Gastroesophageal sphincter (tissue), 4 donors: ENCODE measurements at regions not wholly inside any gene's neighbourhood (a gene's known extent, or its start where the extent isn't known, plus 50 kb on each side); places are given as distances from the start of the nearest gene placed in this dataset.
"Not testable (repeated sequence)": the region's sequence is repeated elsewhere in the genome, so short reads cannot be mapped to it uniquely, and the experiment has no call there.

ENCODE experiments used
- ATAC-seq: fragments of 150-250 bp; one replicate; pipeline ENCODE4 v1.9.1; 2016; ENCODE audit warnings: mild to moderate bottlenecking, moderate library complexity
- H3K27ac ChIP-seq, 4 donors: fragments of 200-600 bp; sonication (generic) in 3 of 4; 1 replicate in 3 of 4; 2 replicates in 1 of 4; pipeline ENCODE4 v1.5.1; 2016 to 2019
- H3K27me3 ChIP-seq: fragments of 200-600 bp; sonication (generic); one replicate; pipeline ENCODE4 v1.5.1; 2019
- H3K36me3 ChIP-seq, 2 donors: fragments of 200-600 bp; sonication (generic); one replicate each; pipeline ENCODE4 v1.5.1; 2019; ENCODE audit warnings: control low read depth in 1 of 2
- H3K4me1 ChIP-seq, 3 donors: fragments of 200-600 bp; sonication (generic); 1 replicate in 2 of 3; 2 replicates in 1 of 3; pipeline ENCODE4 v1.5.1; 2016 to 2019; ENCODE audit warnings: control low read depth in 2 of 3
- H3K4me3 ChIP-seq, 2 donors: fragments of 200-600 bp; sonication (generic); one replicate each; pipeline ENCODE4 v1.5.1; 2019; ENCODE audit warnings: mild to moderate bottlenecking in 1 of 2, moderate library complexity in 1 of 2
- H3K9me3 ChIP-seq, 3 donors: fragments of 200-600 bp; sonication (generic); one replicate each; pipeline ENCODE4 v1.5.1; 2017 to 2019; ENCODE audit warnings: control low read depth in 2 of 3
- EP300 ChIP-seq: sonication (generic); formaldehyde crosslinking; IDR thresholded peaks from one replicate; pipeline ENCODE4 v1.6.1; 2017; ENCODE audit warnings: antibody characterized with exemption, mild to moderate bottlenecking
- POLR2A ChIP-seq, 2 donors: fragments of 450-650 bp; IDR thresholded peaks; one replicate each; pipeline ENCODE4 v1.6.1; 2017; ENCODE audit warnings: antibody characterized with exemption in 2 of 2, mild to moderate bottlenecking in 2 of 2, moderate library complexity in 1 of 2
- POLR2AphosphoS5 ChIP-seq: sonication (generic); formaldehyde crosslinking; IDR thresholded peaks from one replicate; pipeline ENCODE4 v1.6.1; 2017; ENCODE audit warnings: antibody characterized with exemption
- WGBS, 2 donors: methylation state at CpG; one replicate each; pipeline ENCODE4 v1.1.5; 2018; ENCODE audit warnings: low coverage in 1 of 2; 5-methylcytosine and 5-hydroxymethylcytosine counted together
- TF ChIP-seq, protein P1 (sequence below), 4 experiments: fragments of 200-600 bp in 2 of 4; fragments of 450-650 bp in 2 of 4; sonication (generic) in 1 of 4; IDR thresholded peaks; one replicate each; pipeline ENCODE4 v1.5.1; 2017 to 2019; ENCODE audit warnings: antibody characterized with exemption in 4 of 4, mild to moderate bottlenecking in 2 of 4, moderate library complexity in 2 of 4

DNA sequence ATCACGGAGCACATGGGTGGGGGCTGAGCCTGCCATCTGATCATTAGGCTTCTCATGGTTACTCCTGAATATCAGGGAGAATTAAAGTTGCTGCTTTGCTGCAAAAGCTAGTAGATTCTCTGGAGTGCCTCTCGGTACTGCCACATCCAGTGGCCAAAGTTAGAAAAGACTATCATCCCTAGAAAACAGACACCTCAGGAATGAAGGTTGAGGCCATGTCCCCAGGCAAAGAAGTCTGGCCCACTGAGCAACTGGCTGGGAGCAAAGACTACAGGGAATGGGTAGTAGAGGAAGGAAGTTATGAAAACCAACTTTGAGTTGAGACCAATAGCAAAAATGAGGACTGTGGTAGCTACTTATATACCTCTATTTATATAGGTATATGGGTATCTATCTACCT lies 258.7 kb downstream of the EFCAB11 start:
- TF ChIP-seq POLR2A (IDR thresholded peaks at IDR 0.05): no peak
- TF ChIP-seq, protein P1, sequence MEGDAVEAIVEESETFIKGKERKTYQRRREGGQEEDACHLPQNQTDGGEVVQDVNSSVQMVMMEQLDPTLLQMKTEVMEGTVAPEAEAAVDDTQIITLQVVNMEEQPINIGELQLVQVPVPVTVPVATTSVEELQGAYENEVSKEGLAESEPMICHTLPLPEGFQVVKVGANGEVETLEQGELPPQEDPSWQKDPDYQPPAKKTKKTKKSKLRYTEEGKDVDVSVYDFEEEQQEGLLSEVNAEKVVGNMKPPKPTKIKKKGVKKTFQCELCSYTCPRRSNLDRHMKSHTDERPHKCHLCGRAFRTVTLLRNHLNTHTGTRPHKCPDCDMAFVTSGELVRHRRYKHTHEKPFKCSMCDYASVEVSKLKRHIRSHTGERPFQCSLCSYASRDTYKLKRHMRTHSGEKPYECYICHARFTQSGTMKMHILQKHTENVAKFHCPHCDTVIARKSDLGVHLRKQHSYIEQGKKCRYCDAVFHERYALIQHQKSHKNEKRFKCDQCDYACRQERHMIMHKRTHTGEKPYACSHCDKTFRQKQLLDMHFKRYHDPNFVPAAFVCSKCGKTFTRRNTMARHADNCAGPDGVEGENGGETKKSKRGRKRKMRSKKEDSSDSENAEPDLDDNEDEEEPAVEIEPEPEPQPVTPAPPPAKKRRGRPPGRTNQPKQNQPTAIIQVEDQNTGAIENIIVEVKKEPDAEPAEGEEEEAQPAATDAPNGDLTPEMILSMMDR (IDR thresholded peaks at IDR 0.05): no peak
- TF ChIP-seq POLR2AphosphoS5: no peak
- no peak for TF ChIP-seq EP300
- 38 to 71% methylated on average over 2 of the region's 2 CpGs for WGBS, 2 donors
- H3K36me3 ChIP-seq: no peaks in the 10 kb centered on the region
- H3K9me3 ChIP-seq: no peaks in the 10 kb centered on the region
- H3K4me3 ChIP-seq: no peak overlapping the region
- H3K4me1 ChIP-seq: peaks cover 0 to 9% (median 0%) of the 10 kb centered on the region in 3 donors
- no peaks in the 10 kb centered on the region for H3K27me3 ChIP-seq
- peak overlapping the region in 1 of 4 donors; percentile 18 for H3K27ac ChIP-seq
- no peak for ATAC-seq

DNA sequence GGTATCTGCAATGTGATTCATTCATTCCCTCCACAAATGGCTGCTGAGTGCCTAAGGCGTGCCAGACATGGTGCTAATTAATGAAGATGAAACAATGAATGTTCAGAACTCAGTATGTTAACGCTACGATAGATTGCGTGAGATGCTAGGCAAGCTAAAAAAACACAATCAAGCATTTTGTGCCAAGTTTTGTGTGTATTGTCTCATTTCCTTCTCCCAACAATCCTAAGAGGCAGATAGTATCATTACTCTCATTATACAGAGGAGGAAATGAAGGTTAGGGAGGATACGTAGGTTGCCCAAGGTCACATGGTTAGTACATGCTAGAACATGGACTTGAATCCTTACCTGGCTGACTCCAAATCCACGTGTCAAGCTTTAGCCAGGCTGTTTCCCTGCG lies 264.4 kb downstream of the EFCAB11 start:
- no peak overlapping the region for H3K27ac ChIP-seq

DNA sequence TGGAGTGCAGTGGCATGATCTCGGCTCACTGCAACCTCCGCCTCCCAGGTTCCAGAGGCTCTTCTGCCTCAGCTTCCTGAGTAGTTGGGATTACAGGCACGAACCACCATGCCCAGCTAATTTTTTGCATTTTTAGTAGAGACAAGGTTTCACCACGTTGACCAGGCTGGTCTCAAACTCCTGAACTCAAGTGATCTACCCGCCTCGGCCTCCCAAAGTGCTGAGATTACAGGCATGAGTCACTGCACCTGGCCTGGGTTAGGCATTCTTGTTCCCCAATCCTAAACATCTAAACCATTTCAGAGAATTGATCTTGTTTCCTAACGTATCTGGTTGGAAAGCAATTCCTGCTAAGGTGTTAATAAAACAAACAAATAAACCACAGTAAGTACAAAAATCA lies 264.8 kb downstream of the EFCAB11 start:
- not testable (repeated sequence) for H3K9me3 ChIP-seq, H3K27ac ChIP-seq, H3K36me3 ChIP-seq, H3K27me3 ChIP-seq, ATAC-seq, H3K4me3 ChIP-seq, H3K4me1 ChIP-seq
- 80 to 86% methylated on average over 2 to 5 of the region's 7 CpGs for WGBS, 2 donors

More for the DNA sequence above, 264.4 kb downstream of the EFCAB11 start:
- Histone ChIP-seq H3K4me1 (no peaks in the 10 kb centered on the region), H3K36me3 (no peaks in the 10 kb centered on the region), H3K9me3 (no peaks in the 10 kb centered on the region), H3K27me3 (no peaks in the 10 kb centered on the region), H3K4me3 (no peak overlapping the region)
- 85 to 89% methylated on average over 6 to 7 of the region's 7 CpGs for WGBS, 2 donors
- ATAC-seq: no peak
- TF ChIP-seq, protein P1 (IDR thresholded peaks at IDR 0.05): no peak
- no peak for TF ChIP-seq POLR2A (IDR thresholded peaks at IDR 0.05)
- TF ChIP-seq EP300: no peak
- no peak for TF ChIP-seq POLR2AphosphoS5

DNA sequence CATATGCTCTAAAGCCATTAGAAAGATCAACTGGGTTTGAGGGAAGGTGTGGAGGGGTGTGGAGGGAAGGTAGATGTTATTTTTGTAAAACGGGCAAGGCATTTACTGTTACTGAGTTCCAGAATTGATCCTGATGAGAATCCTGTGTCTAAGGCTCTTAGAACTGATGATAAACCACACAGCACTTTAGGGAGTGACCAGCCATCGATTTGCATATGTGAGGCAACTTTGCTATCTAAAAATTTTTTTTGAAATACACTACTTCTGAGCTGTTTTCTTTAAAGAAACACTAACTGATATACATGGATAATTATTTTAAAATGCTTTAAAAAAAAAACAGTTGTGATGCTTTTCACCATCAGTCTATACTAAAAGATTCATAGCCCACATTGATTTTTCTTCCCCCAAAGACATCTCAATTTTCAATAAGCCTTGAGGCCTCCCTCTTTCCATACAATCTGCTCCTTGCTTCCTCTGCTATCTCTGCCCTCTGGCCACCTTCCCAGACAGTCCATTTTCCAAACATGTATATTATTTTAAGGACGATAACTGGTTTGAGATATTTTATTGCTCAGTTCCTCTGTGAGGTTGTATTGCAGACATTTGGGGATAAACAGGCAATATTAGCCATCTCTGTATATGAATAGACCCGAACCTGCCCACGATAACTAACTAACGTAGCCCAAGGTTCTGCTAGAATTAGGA lies 265.9 kb downstream of the EFCAB11 start:
- Histone ChIP-seq H3K4me3 (no peak overlapping the region), H3K27me3 (no peaks in the 10 kb centered on the region), H3K36me3 (no peaks in the 10 kb centered on the region), H3K9me3 (no peaks in the 10 kb centered on the region), H3K4me1 (no peaks in the 10 kb centered on the region), H3K27ac (no peak overlapping the region)
- 75 to 80% methylated on average over 5 to 6 of the region's 6 CpGs for WGBS, 2 donors
- ATAC-seq: no peak
- no peak for TF ChIP-seq EP300
- TF ChIP-seq POLR2A (IDR thresholded peaks at IDR 0.05): no peak
- TF ChIP-seq POLR2AphosphoS5: no peak
- TF ChIP-seq, protein P1 (IDR thresholded peaks at IDR 0.05): no peak

DNA sequence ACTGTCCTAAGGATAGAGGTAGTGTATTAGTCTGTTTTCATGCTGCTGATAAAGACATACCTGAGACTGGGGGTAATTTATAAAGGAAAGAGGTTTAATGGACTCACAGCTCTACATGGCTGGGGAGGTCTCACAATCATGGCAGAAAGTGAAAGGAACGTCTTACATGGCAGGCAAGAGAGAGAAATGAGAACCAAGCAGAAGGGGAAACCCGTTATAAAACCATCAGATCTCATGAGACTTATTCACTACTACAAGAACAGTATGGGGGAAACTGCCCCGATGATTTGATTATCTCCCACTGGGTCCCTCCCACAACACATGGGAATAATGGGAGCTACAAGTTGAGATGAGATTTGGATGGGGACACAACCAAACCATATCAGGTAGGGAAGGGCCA lies 267.4 kb downstream of the EFCAB11 start:
- H3K27ac ChIP-seq, H3K4me1 ChIP-seq, H3K9me3 ChIP-seq, ATAC-seq, H3K36me3 ChIP-seq, H3K27me3 ChIP-seq, H3K4me3 ChIP-seq: not testable (repeated sequence)
- WGBS, 2 donors: 42 to 44% methylated on average over 2 to 3 of the region's 3 CpGs

DNA sequence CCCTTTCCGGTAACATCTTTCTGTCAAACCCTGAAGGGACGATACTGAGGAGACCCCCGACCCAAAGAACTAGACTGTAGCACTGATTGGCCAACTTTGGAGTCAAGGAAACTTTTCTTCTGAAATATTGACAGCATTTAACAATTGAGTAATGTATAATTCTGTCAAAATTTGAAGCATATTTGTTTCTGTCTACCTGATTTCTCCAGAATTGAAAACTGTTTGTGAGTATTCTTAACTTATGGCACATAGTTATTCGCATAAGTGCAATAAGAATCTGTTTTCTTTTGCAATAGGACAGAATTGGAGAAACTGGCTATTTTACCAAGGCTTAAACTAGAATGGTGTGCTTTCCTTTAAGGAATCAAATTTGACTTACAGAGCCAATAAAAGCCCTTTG lies 267.1 kb upstream of the FOXN3 start:
- TF ChIP-seq POLR2A (IDR thresholded peaks at IDR 0.05): no peak
- no peak for TF ChIP-seq POLR2AphosphoS5
- TF ChIP-seq, protein P1 (IDR thresholded peaks at IDR 0.05): no peak
- no peak for TF ChIP-seq EP300
- Histone ChIP-seq H3K4me3 (no peak overlapping the region), H3K36me3 (no peaks in the 10 kb centered on the region), H3K27me3 (no peaks in the 10 kb centered on the region), H3K9me3 (no peaks in the 10 kb centered on the region), H3K4me1 (no peaks in the 10 kb centered on the region), H3K27ac (no peak overlapping the region)
- 90 to 100% methylated on average over 2 to 4 of the region's 4 CpGs for WGBS, 2 donors
- no peak for ATAC-seq
